ENCODE measurements at regions not wholly inside any gene's neighbourhood (a gene's known extent, or its start where the extent isn't known, plus 50 kb on each side); places are given as distances from the start of the nearest gene placed in this dataset.

- no peak for DNase-seq
Measured at GRCh38 chr11:134678744-134679143, 266.7 kb upstream of the B3GAT1 start.

GRCh38 chr11:134677891-134678551, 266.0 kb upstream of the B3GAT1 start:
- no peak for DNase-seq

- DNase-seq: no peak
Measured at GRCh38 chr11:134677397-134677822, 265.4 kb upstream of the B3GAT1 start.

- DNase-seq: no peak
Measured at GRCh38 chr11:134676516-134677287, 264.7 kb upstream of the B3GAT1 start.

- DNase-seq: no peak
Measured at GRCh38 chr11:134675983-134676382, 263.9 kb upstream of the B3GAT1 start.

- no peak for DNase-seq
Measured at GRCh38 chr11:134674974-134675373, 262.9 kb upstream of the B3GAT1 start.

GRCh38 chr11:134670961-134671370, 258.9 kb upstream of the B3GAT1 start:
- DNase-seq: no peak

GRCh38 chr11:134670247-134670782, 258.3 kb upstream of the B3GAT1 start:
- DNase-seq: no peak

- no peak for DNase-seq
Measured at GRCh38 chr11:134669796-134670195, 257.8 kb upstream of the B3GAT1 start.

- no peak for DNase-seq
Measured at GRCh38 chr11:134668796-134669195, 256.8 kb upstream of the B3GAT1 start.

GRCh38 chr11:134668076-134668475, 256.0 kb upstream of the B3GAT1 start:
- DNase-seq: no peak

GRCh38 chr11:134667505-134667904, 255.5 kb upstream of the B3GAT1 start:
- DNase-seq: no peak

GRCh38 chr11:134667175-134667500, 255.1 kb upstream of the B3GAT1 start:
- DNase-seq: no peak

GRCh38 chr11:134666273-134667174, 254.5 kb upstream of the B3GAT1 start:
- no peak for DNase-seq

GRCh38 chr11:134665571-134666270, 253.7 kb upstream of the B3GAT1 start:
- no peak for DNase-seq

GRCh38 chr11:134665188-134665535, 253.1 kb upstream of the B3GAT1 start:
- DNase-seq: no peak

GRCh38 chr11:134664447-134665187, 252.6 kb upstream of the B3GAT1 start:
- no peak for DNase-seq

- no peak for DNase-seq
Measured at GRCh38 chr11:134663506-134664313, 251.7 kb upstream of the B3GAT1 start.

GRCh38 chr11:134662629-134663360, 250.8 kb upstream of the B3GAT1 start:
- no peak for DNase-seq

- DNase-seq: no peak
Measured at GRCh38 chr11:134661660-134662059, 249.6 kb upstream of the B3GAT1 start.

Measured in T-helper 2 cell (primary cell).